HL-60 (cell line): ENCODE measurements at regions not wholly inside any gene's neighbourhood (a gene's known extent, or its start where the extent isn't known, plus 50 kb on each side); places are given as distances from the start of the nearest gene placed in this dataset.

Experiments
- DNase-seq, 2 experiments: peaks; one replicate each; pipeline ENCODE4 v3.0.0-alpha.2; 2010 to 2020; ENCODE audit warnings: low read depth in 1 of 2, low spot score in 1 of 2
- H3K27ac ChIP-seq: fragments of 250-450 bp; sonication (Bioruptor Pico); replicated peaks from 2 replicates; pipeline ENCODE4 v1.5.1; 2020; ENCODE audit warnings: mild to moderate bottlenecking, moderate library complexity
- H3K27me3 ChIP-seq: fragments of 250-450 bp; sonication (Bioruptor Pico); 2 replicates; pipeline ENCODE4 v1.5.1; 2021; ENCODE audit warnings: mild to moderate bottlenecking, moderate library complexity; ENCODE audit not compliant: insufficient read depth, poor library complexity, severe bottlenecking
- H3K4me3 ChIP-seq: replicated peaks from 2 replicates; pipeline ENCODE4 v1.5.1; 2011; ENCODE audit warnings: mild to moderate bottlenecking, control low read depth, low read length; ENCODE audit not compliant: insufficient read depth
- CTCF ChIP-seq: IDR thresholded peaks from one replicate; pipeline ENCODE4 v1.5.1; 2011; ENCODE audit warnings: low read length, control low read depth, inconsistent platforms; ENCODE audit not compliant: insufficient read depth
- GABPA ChIP-seq: IDR thresholded peaks from 2 replicates; pipeline ENCODE4 v1.6.1; 2012; ENCODE audit warnings: low read depth
- POLR2AphosphoS5 ChIP-seq: IDR thresholded peaks from 2 replicates; pipeline ENCODE4 v1.6.1; 2012; ENCODE audit warnings: low read depth
- REST ChIP-seq: IDR thresholded peaks from 2 replicates; pipeline ENCODE4 v1.6.1; 2012; ENCODE audit warnings: low read depth; ENCODE audit not compliant: insufficient replicate concordance
- SPI1 ChIP-seq: IDR thresholded peaks from 2 replicates; pipeline ENCODE4 v1.6.1; 2012; ENCODE audit warnings: low read depth, mild to moderate bottlenecking, borderline replicate concordance

GRCh38 chr6:19167251-19167650 lies 669.9 kb upstream of the ID4 start:
- Histone ChIP-seq H3K27me3 (no peaks in the 10 kb centered on the region), H3K27ac (no peak overlapping the region), H3K4me3 (no peak overlapping the region)
- DNase-seq = no peak
- TF ChIP-seq CTCF = no peak

- Histone ChIP-seq H3K27ac (no peak overlapping the region), H3K4me3 (no peak overlapping the region), H3K27me3 (no peaks in the 10 kb centered on the region)
- no peak for DNase-seq
- TF ChIP-seq REST (no peak), CTCF (no peak), GABPA (no peak), POLR2AphosphoS5 (no peak), SPI1 (no peak)
Measured at GRCh38 chr6:19169366-19169765, 667.8 kb upstream of the ID4 start.

GRCh38 chr6:19175023-19175422 lies 662.1 kb upstream of the ID4 start:
- no peak for DNase-seq
- no peak for TF ChIP-seq CTCF
- H3K27me3 ChIP-seq = no peaks in the 10 kb centered on the region
- no peak overlapping the region for H3K4me3 ChIP-seq
- H3K27ac ChIP-seq = no peak overlapping the region

GRCh38 chr6:19180348-19181072 lies 656.7 kb upstream of the ID4 start:
- Histone ChIP-seq H3K27me3 (no peaks in the 10 kb centered on the region), H3K4me3 (no peak overlapping the region), H3K27ac (no peak overlapping the region)
- TF ChIP-seq SPI1 (no peak), GABPA (no peak), CTCF (no peak), POLR2AphosphoS5 (no peak), REST (no peak)
- no peak for DNase-seq
